KMS-11 (cell line): ENCODE measurements at regions not wholly inside any gene's neighbourhood (a gene's known extent, or its start where the extent isn't known, plus 50 kb on each side); places are given as distances from the start of the nearest gene placed in this dataset.

Experiments
- H2AFZ ChIP-seq: fragments of 200-600 bp; sonication (generic); 2 replicates; pipeline ENCODE4 v1.6.1; 2016; ENCODE audit warnings: antibody characterized with exemption, mixed run types, low read depth
- H3K27ac ChIP-seq: fragments of 200-600 bp; sonication (generic); 2 replicates; pipeline ENCODE4 v1.6.1; 2016; ENCODE audit warnings: mild to moderate bottlenecking, mixed run types
- H3K27me3 ChIP-seq: fragments of 200-600 bp; sonication (generic); 2 replicates; pipeline ENCODE4 v1.6.1; 2017; ENCODE audit warnings: mild to moderate bottlenecking, low read depth, mixed run types, moderate library complexity; ENCODE audit not compliant: insufficient read depth
- H3K36me3 ChIP-seq: fragments of 200-600 bp; sonication (generic); 2 replicates; pipeline ENCODE4 v1.6.1; 2017; ENCODE audit warnings: mild to moderate bottlenecking, mixed run types; ENCODE audit not compliant: insufficient read depth
- H3K4me1 ChIP-seq: fragments of 200-600 bp; sonication (generic); 2 replicates; pipeline ENCODE4 v1.6.1; 2016; ENCODE audit warnings: mild to moderate bottlenecking, low read depth, mixed run types; ENCODE audit not compliant: poor library complexity, severe bottlenecking
- H3K4me2 ChIP-seq: fragments of 200-600 bp; sonication (generic); 2 replicates; pipeline ENCODE4 v1.7.0; 2016; ENCODE audit warnings: mild to moderate bottlenecking, mixed run types
- H3K4me3 ChIP-seq: fragments of 200-600 bp; sonication (generic); IDR thresholded peaks from 2 replicates; pipeline ENCODE4 v1.6.1; 2017; ENCODE audit warnings: low read depth, low read length, mixed read lengths; ENCODE audit not compliant: insufficient read depth
- H3K79me2 ChIP-seq: fragments of 200-600 bp; sonication (generic); 2 replicates; pipeline ENCODE4 v1.6.1; 2016; ENCODE audit warnings: low read depth, mixed run types; ENCODE audit not compliant: insufficient read depth
- H3K9ac ChIP-seq: fragments of 200-600 bp; sonication (generic); 2 replicates; pipeline ENCODE4 v1.6.1; 2016; ENCODE audit warnings: mild to moderate bottlenecking, mixed run types
- H4K20me1 ChIP-seq: fragments of 200-600 bp; sonication (generic); 2 replicates; pipeline ENCODE4 v1.6.1; 2016; ENCODE audit warnings: mild to moderate bottlenecking, mixed run types; ENCODE audit not compliant: insufficient read depth
- CTCF ChIP-seq: fragments of 200-600 bp; sonication (generic); conservative IDR thresholded peaks from 2 replicates; pipeline ENCODE4 v1.6.1; 2017; ENCODE audit warnings: low read depth, mild to moderate bottlenecking, antibody characterized with exemption, low read length, moderate library complexity, mixed read lengths

- Histone ChIP-seq H3K4me3 (no peak overlapping the region), H3K9ac (no peak overlapping the region), H3K36me3 (no peaks in the 10 kb centered on the region), H2AFZ (no peak overlapping the region), H3K79me2 (no peaks in the 10 kb centered on the region), H3K4me1 (no peaks in the 10 kb centered on the region), H3K27ac (no peak overlapping the region), H3K27me3 (no peaks in the 10 kb centered on the region), H4K20me1 (no peaks in the 10 kb centered on the region), H3K4me2 (no peak overlapping the region)
- TF ChIP-seq CTCF: no peak
Measured at GRCh38 chr17:12242345-12242954, 221.8 kb downstream of the MAP2K4 start.

- no peak overlapping the region for H3K4me2 ChIP-seq
Measured at GRCh38 chr17:12247761-12248160, 227.1 kb downstream of the MAP2K4 start.

DNA sequence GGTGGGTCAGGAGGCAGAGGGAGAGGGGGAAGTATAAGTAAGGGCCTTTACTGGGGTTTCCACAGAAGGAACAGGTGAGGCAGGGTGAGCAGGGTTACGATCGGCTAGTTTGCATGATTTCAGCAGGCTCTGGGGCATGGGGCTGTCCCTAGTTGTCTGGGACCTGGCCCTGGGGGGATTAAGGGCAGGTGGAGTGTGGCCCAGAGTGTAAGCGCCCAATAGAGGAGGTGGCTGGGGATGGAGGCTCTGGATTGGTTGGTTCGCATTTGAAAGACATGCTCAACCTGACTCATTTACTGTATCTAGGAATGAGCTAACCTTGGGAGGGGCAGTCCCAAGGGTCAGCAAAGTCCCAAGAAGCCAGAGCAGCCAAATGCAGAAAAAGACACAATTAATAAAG lies 230.3 kb downstream of the MAP2K4 start:
- no peak overlapping the region for H3K27ac ChIP-seq
- H3K4me2 ChIP-seq: no peak overlapping the region
- H2AFZ ChIP-seq: no peak overlapping the region
- no peaks in the 10 kb centered on the region for H3K36me3 ChIP-seq
- no peak overlapping the region for H3K9ac ChIP-seq
- H3K4me1 ChIP-seq: no peaks in the 10 kb centered on the region
- TF ChIP-seq CTCF: no peak
- H3K4me3 ChIP-seq: no peak overlapping the region
- H3K27me3 ChIP-seq: no peaks in the 10 kb centered on the region
- H3K79me2 ChIP-seq: no peaks in the 10 kb centered on the region
- H4K20me1 ChIP-seq: no peaks in the 10 kb centered on the region

More at GRCh38 chr17:12247761-12248160, 227.1 kb downstream of the MAP2K4 start:
- H3K4me3 ChIP-seq: no peak overlapping the region
- H3K79me2 ChIP-seq: no peaks in the 10 kb centered on the region
- H3K27ac ChIP-seq: no peak overlapping the region
- H2AFZ ChIP-seq: no peak overlapping the region
- no peaks in the 10 kb centered on the region for H4K20me1 ChIP-seq
- no peak overlapping the region for H3K9ac ChIP-seq
- no peaks in the 10 kb centered on the region for H3K4me1 ChIP-seq
- no peak for TF ChIP-seq CTCF
- no peaks in the 10 kb centered on the region for H3K36me3 ChIP-seq
- H3K27me3 ChIP-seq: no peaks in the 10 kb centered on the region

DNA sequence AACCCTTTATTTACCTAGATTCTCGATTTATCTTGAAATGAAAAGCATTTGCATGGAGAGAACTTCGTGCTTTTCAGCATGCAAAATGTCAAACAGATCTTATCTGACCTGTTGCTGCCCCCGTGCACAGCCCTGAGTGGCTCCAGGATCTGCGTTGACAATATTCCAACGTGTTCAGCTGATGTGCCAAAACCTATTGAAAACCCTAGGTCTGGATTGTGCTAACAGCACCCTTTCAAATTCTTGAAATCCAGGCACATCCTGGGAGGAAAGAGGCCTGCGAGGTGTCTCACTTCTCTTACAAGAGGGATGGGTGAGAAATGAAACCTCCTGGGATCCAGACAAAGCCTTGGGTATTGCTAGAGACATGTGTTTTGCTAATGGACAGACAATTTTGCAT lies 231.8 kb downstream of the MAP2K4 start:
- Histone ChIP-seq H3K4me2 (no peak overlapping the region), H3K36me3 (no peaks in the 10 kb centered on the region), H3K9ac (no peak overlapping the region), H4K20me1 (no peaks in the 10 kb centered on the region), H3K4me1 (no peaks in the 10 kb centered on the region), H2AFZ (no peak overlapping the region), H3K27me3 (no peaks in the 10 kb centered on the region), H3K4me3 (no peak overlapping the region), H3K27ac (no peak overlapping the region), H3K79me2 (no peaks in the 10 kb centered on the region)
- no peak for TF ChIP-seq CTCF
